ENCODE measurements at regions not wholly inside any gene's neighbourhood (a gene's known extent, or its start where the extent isn't known, plus 50 kb on each side); places are given as distances from the start of the nearest gene placed in this dataset.

- TF ChIP-seq, protein P1, sequence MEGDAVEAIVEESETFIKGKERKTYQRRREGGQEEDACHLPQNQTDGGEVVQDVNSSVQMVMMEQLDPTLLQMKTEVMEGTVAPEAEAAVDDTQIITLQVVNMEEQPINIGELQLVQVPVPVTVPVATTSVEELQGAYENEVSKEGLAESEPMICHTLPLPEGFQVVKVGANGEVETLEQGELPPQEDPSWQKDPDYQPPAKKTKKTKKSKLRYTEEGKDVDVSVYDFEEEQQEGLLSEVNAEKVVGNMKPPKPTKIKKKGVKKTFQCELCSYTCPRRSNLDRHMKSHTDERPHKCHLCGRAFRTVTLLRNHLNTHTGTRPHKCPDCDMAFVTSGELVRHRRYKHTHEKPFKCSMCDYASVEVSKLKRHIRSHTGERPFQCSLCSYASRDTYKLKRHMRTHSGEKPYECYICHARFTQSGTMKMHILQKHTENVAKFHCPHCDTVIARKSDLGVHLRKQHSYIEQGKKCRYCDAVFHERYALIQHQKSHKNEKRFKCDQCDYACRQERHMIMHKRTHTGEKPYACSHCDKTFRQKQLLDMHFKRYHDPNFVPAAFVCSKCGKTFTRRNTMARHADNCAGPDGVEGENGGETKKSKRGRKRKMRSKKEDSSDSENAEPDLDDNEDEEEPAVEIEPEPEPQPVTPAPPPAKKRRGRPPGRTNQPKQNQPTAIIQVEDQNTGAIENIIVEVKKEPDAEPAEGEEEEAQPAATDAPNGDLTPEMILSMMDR (IDR thresholded peaks at IDR 0.05): no peak
- no peak for TF ChIP-seq POLR2AphosphoS5 (IDR thresholded peaks at IDR 0.05; ENCODE audit: low read depth, low read length)
- TF ChIP-seq TCF7L2 (IDR thresholded peaks at IDR 0.05; ENCODE audit: low read depth, low read length): no peak
- no peak for TF ChIP-seq REST (IDR thresholded peaks at IDR 0.05; ENCODE audit: insufficient read depth in 1 of 2, low read depth in 2 of 2, low read length in 1 of 2)
- TF ChIP-seq SIN3A (IDR thresholded peaks at IDR 0.05; ENCODE audit: borderline replicate concordance, insufficient read depth, low read depth, low read length): no peak
- CTCF ChIA-PET: no interaction called here
Observed at GRCh38 chr15:81483496-81483895, 109.5 kb upstream of the TMC3 start.

DNA sequence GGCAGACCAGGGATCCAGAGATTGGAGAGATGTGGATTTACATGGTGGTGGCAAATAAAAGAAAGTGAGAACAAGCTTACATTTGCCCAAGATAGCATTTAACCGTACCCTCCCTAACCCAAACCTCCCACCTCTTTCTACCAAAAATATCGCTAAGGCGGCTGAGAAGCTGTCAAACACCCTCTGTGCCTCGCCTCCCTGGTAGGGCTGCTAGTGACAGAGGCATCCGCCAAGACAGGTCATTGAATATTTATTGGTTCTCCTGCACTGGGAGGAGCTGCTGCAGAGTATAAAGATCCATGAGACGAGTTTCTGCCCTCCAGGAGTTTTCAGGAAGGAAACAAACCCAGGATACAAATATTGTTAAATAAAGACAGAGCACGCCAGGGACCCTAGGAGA, 107.3 kb upstream of the TMC3 start:
- Histone ChIP-seq H3K4me3 (ENCODE audit: low read depth in 2 of 2, low read length in 2 of 2) (no peak overlapping the region), H3K27me3 (ENCODE audit: control insufficient read depth, insufficient read depth, low read length) (no peaks in the 10 kb centered on the region; the same call in 1 of the 2 replicates), H3K9me3 (ENCODE audit: control insufficient read depth, insufficient read depth, low read depth, low read length) (no peaks in the 10 kb centered on the region), H3K4me1 (ENCODE audit: control insufficient read depth, insufficient read depth, low read length) (no peaks in the 10 kb centered on the region), H3K27ac (ENCODE audit: low read length) (no peak overlapping the region), H3K36me3 (ENCODE audit: control insufficient read depth, insufficient read depth, low read length) (no peaks in the 10 kb centered on the region)
- in situ Hi-C loops (cut with HindIII; ENCODE audit: low pct_unique_long_range_greater_than_20kb, low sequenced_read_pairs): no loop called here
- no TSS peak for BruUV-seq (replicated peaks)
- DNase-seq (ENCODE audit: low read depth, low spot score) (no peak), ATAC-seq (no peak)
- ChIA-PET POLR2A (no interaction called here), CTCF (interaction anchor here (0.6 kb wide), 1 partner anchor 651 kb away, joined by 5 read pairs; no protein-coding TSS in a partner anchor)
- TF ChIP-seq POLR2AphosphoS5 (IDR thresholded peaks at IDR 0.05; ENCODE audit: low read depth, low read length): no peak
- TF ChIP-seq, protein P1 (IDR thresholded peaks at IDR 0.05): no peak
- no peak for TF ChIP-seq TCF7L2 (IDR thresholded peaks at IDR 0.05; ENCODE audit: low read depth, low read length)
- no peak for TF ChIP-seq REST (IDR thresholded peaks at IDR 0.05; ENCODE audit: insufficient read depth in 1 of 2, low read depth in 2 of 2, low read length in 1 of 2)
- no peak for TF ChIP-seq SIN3A (IDR thresholded peaks at IDR 0.05; ENCODE audit: borderline replicate concordance, insufficient read depth, low read depth, low read length)
- intact Hi-C loops (cut with micrococcal nuclease; ENCODE audit: unreplicated experiment): loop anchor here (2.0 to 5.0 kb wide), 3 partner anchors 461 to 717 kb away; partner anchors contain the start of gene MEX3B

More at GRCh38 chr15:81483496-81483895, 109.5 kb upstream of the TMC3 start:
- no peaks in the 10 kb centered on the region for H3K4me1 ChIP-seq (ENCODE audit: control insufficient read depth, insufficient read depth, low read length)
- ATAC-seq (no peak), DNase-seq (ENCODE audit: low read depth, low spot score) (no peak)
- no peak overlapping the region for H3K27ac ChIP-seq (ENCODE audit: low read length)
- intact Hi-C loops (cut with micrococcal nuclease; ENCODE audit: unreplicated experiment) (loop anchor here (5.0 kb wide), 1 partner anchor 459 kb away; no protein-coding TSS in a partner anchor), in situ Hi-C loops (cut with HindIII; ENCODE audit: low pct_unique_long_range_greater_than_20kb, low sequenced_read_pairs) (no loop called here)
- POLR2A ChIA-PET: no interaction called here
- H3K9me3 ChIP-seq (ENCODE audit: control insufficient read depth, insufficient read depth, low read depth, low read length): no peaks in the 10 kb centered on the region
- no TSS peak for BruUV-seq (replicated peaks)
- H3K27me3 ChIP-seq (ENCODE audit: control insufficient read depth, insufficient read depth, low read length): no peaks in the 10 kb centered on the region
- H3K36me3 ChIP-seq (ENCODE audit: control insufficient read depth, insufficient read depth, low read length): no peaks in the 10 kb centered on the region
- no peak overlapping the region for H3K4me3 ChIP-seq (ENCODE audit: low read depth in 2 of 2, low read length in 2 of 2)
